ENCODE measurements at regions not wholly inside any gene's neighbourhood (a gene's known extent, or its start where the extent isn't known, plus 50 kb on each side); places are given as distances from the start of the nearest gene placed in this dataset.

DNA sequence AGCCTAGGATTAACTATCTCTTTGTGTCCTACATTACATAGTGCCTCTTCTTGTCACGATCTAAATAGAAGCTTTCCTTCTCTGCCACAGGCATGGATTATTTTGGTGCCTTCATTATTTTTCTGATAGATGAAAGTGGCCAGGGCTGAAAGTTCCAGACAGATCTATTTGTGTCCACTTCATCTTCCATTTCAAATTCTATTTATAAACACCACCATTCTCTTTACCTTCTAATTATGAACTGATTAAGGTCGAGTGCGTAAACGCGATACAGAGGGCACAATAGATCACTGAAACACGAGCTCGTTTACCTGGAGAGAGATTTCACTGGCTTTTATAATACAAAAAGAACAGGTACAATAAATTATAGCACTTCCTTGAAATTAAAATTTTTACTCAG lies 105.0 kb downstream of the EDEM1 start:
- Histone ChIP-seq H3K27me3 (ENCODE audit: control insufficient read depth, insufficient read depth, low read length) (no peaks in the 10 kb centered on the region), H3K9ac (ENCODE audit: low read depth, low read length) (no peak overlapping the region), H3K9me3 (ENCODE audit: control insufficient read depth, insufficient read depth, low read length) (0 out of 2 replicates have a peak, but pooled peaks cover 5% of the 10 kb centered on the region), H3K27ac (ENCODE audit: low read depth, low read length) (no peak overlapping the region), H3K4me3 (ENCODE audit: low read depth, low read length) (no peak overlapping the region), H3K4me1 (ENCODE audit: control insufficient read depth, insufficient read depth, low read length) (peaks cover 4% of the 10 kb centered on the region; the same call in 1 of the 2 replicates), H3K36me3 (ENCODE audit: control insufficient read depth, insufficient read depth, low read length) (no peaks in the 10 kb centered on the region)

DNA sequence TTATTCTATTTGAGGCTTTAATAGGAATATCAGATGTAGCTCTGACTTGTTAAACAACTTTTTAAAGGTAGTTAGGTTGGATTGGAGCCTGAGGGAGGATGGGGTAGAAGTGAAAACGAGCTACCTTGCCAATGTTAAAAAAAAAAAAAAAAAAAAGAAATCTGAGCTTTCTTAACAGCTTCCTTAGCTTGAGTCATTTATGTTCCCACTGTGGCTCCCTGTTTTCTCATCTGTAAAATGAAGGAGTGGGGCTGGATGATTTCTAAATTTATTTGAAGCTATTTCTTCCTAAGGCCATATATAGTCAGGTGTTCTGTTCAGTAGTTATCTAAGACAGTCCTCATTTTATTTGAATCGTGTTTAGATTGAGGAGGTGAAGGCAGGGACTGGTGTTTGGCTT lies 105.7 kb downstream of the EDEM1 start:
- 0 out of 2 replicates have a peak, but pooled peaks cover under 1% of the 10 kb centered on the region for H3K9me3 ChIP-seq (ENCODE audit: control insufficient read depth, insufficient read depth, low read length)
- no peaks in the 10 kb centered on the region for H3K27me3 ChIP-seq (ENCODE audit: control insufficient read depth, insufficient read depth, low read length)
- H3K4me3 ChIP-seq (ENCODE audit: low read depth, low read length): no peak overlapping the region
- H3K9ac ChIP-seq (ENCODE audit: low read depth, low read length): no peak overlapping the region
- peaks cover 4% of the 10 kb centered on the region; the same call in 1 of the 2 replicates for H3K4me1 ChIP-seq (ENCODE audit: control insufficient read depth, insufficient read depth, low read length)
- no peak overlapping the region for H3K27ac ChIP-seq (ENCODE audit: low read depth, low read length)
- no peaks in the 10 kb centered on the region for H3K36me3 ChIP-seq (ENCODE audit: control insufficient read depth, insufficient read depth, low read length)

DNA sequence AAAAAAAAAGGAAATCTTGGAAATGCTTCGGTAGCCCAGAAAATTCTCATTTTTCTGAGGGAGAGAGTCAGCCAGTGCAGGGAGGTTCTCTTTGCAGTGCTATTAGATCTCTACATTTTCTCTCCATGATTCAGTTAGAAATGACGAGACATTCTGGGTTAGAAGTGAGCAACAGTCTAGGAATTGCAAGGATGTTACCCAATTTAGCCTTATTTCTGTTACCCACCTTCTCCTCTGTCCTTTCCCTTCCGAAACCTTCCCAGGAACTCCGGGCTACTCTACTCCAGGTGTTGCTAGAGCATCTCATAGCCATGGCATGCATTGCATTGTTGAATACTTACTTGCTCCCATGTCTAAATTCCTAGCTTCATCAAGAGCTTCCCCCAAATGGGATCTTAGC lies 106.8 kb downstream of the EDEM1 start:
- Histone ChIP-seq H3K9me3 (ENCODE audit: control insufficient read depth, insufficient read depth, low read length) (no peaks in the 10 kb centered on the region), H3K4me1 (ENCODE audit: control insufficient read depth, insufficient read depth, low read length) (peaks cover 4% of the 10 kb centered on the region; the same call in 1 of the 2 replicates), H3K27ac (ENCODE audit: low read depth, low read length) (no peak overlapping the region), H3K27me3 (ENCODE audit: control insufficient read depth, insufficient read depth, low read length) (no peaks in the 10 kb centered on the region), H3K9ac (ENCODE audit: low read depth, low read length) (no peak overlapping the region), H3K4me3 (ENCODE audit: low read depth, low read length) (no peak overlapping the region), H3K36me3 (ENCODE audit: control insufficient read depth, insufficient read depth, low read length) (no peaks in the 10 kb centered on the region)

DNA sequence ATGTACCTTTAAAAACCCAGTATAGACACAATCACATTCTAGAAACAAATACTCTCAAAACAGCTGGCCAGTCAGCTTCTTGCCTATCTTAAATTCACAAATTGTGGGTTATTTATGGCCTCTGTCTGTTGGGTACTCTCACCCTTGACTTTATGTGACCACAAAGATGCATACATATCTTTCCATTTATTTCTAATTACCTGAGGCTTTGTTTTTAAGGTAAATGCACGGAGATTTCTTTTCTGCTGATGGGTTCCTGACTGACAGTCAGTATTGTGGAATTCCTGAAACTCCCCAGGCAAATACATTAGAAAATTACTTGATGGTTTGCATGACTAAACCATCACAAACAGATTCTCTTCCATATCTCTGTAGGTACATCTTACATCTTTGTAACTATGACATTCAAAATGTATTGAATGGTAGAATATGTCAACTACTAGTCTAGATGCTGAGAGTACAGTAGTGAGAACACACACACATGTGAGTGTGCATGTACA lies 107.7 kb downstream of the EDEM1 start:
- H3K4me3 ChIP-seq (ENCODE audit: low read depth, low read length): no peak overlapping the region
- no peak overlapping the region for H3K9ac ChIP-seq (ENCODE audit: low read depth, low read length)
- no peak overlapping the region for H3K27ac ChIP-seq (ENCODE audit: low read depth, low read length)
- peaks cover 4% of the 10 kb centered on the region; the same call in 1 of the 2 replicates for H3K4me1 ChIP-seq (ENCODE audit: control insufficient read depth, insufficient read depth, low read length)
- no peaks in the 10 kb centered on the region for H3K27me3 ChIP-seq (ENCODE audit: control insufficient read depth, insufficient read depth, low read length)
- no peaks in the 10 kb centered on the region for H3K36me3 ChIP-seq (ENCODE audit: control insufficient read depth, insufficient read depth, low read length)
- no peaks in the 10 kb centered on the region for H3K9me3 ChIP-seq (ENCODE audit: control insufficient read depth, insufficient read depth, low read length)

DNA sequence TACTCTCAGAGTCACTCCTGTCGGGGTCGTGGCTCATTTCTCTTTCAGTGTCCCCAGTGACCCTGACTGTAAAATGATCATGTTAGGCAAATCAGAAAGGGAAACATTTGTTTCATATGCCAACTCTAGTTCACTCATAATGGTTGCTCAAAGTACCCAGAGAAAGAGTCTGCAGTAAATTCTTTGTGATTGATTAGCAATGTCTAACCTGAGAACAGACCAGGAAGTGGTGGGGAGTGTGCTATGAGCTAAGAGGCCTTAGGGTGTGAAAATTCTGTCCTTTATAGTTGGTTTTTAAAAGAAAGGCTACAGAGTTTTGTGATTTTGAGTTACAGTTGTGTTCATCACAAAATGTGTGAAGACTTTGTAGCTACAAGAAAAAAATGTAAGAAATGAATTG lies 108.9 kb downstream of the EDEM1 start:
- Histone ChIP-seq H3K9me3 (ENCODE audit: control insufficient read depth, insufficient read depth, low read length) (no peaks in the 10 kb centered on the region), H3K36me3 (ENCODE audit: control insufficient read depth, insufficient read depth, low read length) (no peaks in the 10 kb centered on the region), H3K4me3 (ENCODE audit: low read depth, low read length) (no peak overlapping the region), H3K27me3 (ENCODE audit: control insufficient read depth, insufficient read depth, low read length) (no peaks in the 10 kb centered on the region), H3K9ac (ENCODE audit: low read depth, low read length) (no peak overlapping the region), H3K4me1 (ENCODE audit: control insufficient read depth, insufficient read depth, low read length) (peaks cover 4% of the 10 kb centered on the region; the same call in 1 of the 2 replicates), H3K27ac (ENCODE audit: low read depth, low read length) (no peak overlapping the region)

DNA sequence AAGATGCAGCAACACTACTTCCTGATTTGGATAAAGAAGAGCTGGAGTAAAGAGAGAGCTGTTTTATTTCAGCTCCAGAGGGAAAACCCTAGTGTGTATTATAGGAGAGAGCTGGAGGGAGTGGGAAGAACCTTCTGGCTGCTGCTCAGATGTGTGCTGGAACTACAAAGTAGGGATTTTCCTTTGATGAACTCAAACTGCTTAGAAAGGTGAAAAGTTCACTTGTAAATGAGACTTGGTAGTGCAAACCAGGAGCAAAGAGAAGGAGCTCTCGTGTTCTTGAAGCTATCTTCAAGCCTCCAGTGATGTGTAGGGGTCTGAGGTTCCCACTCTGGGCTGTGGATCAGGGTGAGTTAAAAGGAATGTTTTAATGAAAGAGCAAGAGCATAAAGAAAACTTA lies 110.4 kb downstream of the EDEM1 start:
- H3K9ac ChIP-seq (ENCODE audit: low read depth, low read length): no peak overlapping the region
- no peak overlapping the region for H3K4me3 ChIP-seq (ENCODE audit: low read depth, low read length)
- H3K36me3 ChIP-seq (ENCODE audit: control insufficient read depth, insufficient read depth, low read length): no peaks in the 10 kb centered on the region
- H3K9me3 ChIP-seq (ENCODE audit: control insufficient read depth, insufficient read depth, low read length): no peaks in the 10 kb centered on the region
- no peaks in the 10 kb centered on the region for H3K27me3 ChIP-seq (ENCODE audit: control insufficient read depth, insufficient read depth, low read length)
- H3K27ac ChIP-seq (ENCODE audit: low read depth, low read length): no peak overlapping the region
- H3K4me1 ChIP-seq (ENCODE audit: control insufficient read depth, insufficient read depth, low read length): peaks cover 3% of the 10 kb centered on the region; the same call in 1 of the 2 replicates

DNA sequence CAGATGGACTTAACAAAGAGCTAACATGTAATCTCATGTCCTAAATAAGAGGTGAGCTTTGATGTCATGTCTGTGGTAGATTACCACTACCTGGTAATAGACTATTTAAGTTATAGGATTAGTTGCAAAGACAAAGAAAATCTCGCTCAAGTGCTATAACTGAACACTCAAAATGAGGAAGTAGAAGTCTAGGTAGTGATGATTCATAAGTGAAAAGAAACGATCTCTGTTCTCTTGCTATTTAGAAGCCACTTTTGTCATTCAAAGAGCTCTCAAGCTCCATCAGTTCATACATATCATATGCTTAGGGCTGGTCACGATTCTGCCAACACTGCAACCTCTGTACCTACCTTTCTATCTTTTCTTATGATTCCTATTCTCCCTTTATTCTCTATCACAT lies 110.9 kb downstream of the EDEM1 start:
- Histone ChIP-seq H3K4me1 (ENCODE audit: control insufficient read depth, insufficient read depth, low read length) (no peaks in the 10 kb centered on the region), H3K36me3 (ENCODE audit: control insufficient read depth, insufficient read depth, low read length) (no peaks in the 10 kb centered on the region)

DNA sequence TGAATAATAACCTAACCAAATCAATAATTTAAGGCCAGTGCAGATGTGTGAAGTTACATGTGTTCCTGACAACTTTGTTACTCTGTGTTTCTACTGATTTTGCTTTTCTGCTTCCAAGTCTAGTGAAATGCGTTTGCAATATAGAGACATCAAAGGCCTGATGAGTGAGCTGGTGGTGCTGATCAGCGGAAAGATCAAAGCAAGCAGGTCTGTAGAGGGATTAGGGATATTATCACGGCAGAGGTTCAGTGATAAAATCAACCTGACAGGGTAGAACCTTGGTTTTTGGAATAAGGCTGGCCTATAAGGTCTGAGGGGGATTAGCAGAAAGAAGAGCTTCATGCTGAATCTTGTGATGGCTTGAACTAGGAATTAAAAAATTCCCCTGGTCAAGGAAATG lies 111.7 kb downstream of the EDEM1 start:
- no peaks in the 10 kb centered on the region for H3K36me3 ChIP-seq (ENCODE audit: control insufficient read depth, insufficient read depth, low read length)

More for the DNA sequence above, 110.9 kb downstream of the EDEM1 start:
- Histone ChIP-seq H3K9ac (ENCODE audit: low read depth, low read length) (no peak overlapping the region), H3K27ac (ENCODE audit: low read depth, low read length) (no peak overlapping the region), H3K27me3 (ENCODE audit: control insufficient read depth, insufficient read depth, low read length) (no peaks in the 10 kb centered on the region), H3K4me3 (ENCODE audit: low read depth, low read length) (no peak overlapping the region), H3K9me3 (ENCODE audit: control insufficient read depth, insufficient read depth, low read length) (no peaks in the 10 kb centered on the region)

DNA sequence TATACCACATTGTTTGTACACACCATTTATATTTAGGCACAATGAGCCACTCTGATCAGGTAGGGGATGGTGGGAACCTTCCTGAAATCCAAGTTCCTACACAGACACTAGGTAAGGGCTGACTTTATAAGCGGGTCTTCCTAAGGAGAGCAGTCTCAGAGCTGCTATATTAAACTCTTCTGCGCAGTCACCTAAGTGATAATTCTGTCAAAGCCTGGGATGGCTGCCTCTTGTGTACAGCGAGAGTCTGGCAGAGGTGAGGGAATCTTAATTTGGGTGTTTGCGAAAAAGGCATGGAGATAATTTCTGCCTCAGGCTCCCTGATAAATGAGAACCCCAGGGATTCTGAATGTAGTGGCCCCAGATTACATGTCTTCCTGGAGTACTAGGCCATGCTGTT lies 113.1 kb downstream of the EDEM1 start:
- H3K9ac ChIP-seq (ENCODE audit: low read depth, low read length): no peak overlapping the region
- no peaks in the 10 kb centered on the region for H3K27me3 ChIP-seq (ENCODE audit: control insufficient read depth, insufficient read depth, low read length)
- no peak overlapping the region for H3K4me3 ChIP-seq (ENCODE audit: low read depth, low read length)
- H3K27ac ChIP-seq (ENCODE audit: low read depth, low read length): no peak overlapping the region
- H3K36me3 ChIP-seq (ENCODE audit: control insufficient read depth, insufficient read depth, low read length): no peaks in the 10 kb centered on the region
- H3K4me1 ChIP-seq (ENCODE audit: control insufficient read depth, insufficient read depth, low read length): no peaks in the 10 kb centered on the region
- no peaks in the 10 kb centered on the region for H3K9me3 ChIP-seq (ENCODE audit: control insufficient read depth, insufficient read depth, low read length)

More for the DNA sequence above, 111.7 kb downstream of the EDEM1 start:
- Histone ChIP-seq H3K9ac (ENCODE audit: low read depth, low read length) (no peak overlapping the region), H3K4me3 (ENCODE audit: low read depth, low read length) (no peak overlapping the region), H3K27ac (ENCODE audit: low read depth, low read length) (no peak overlapping the region), H3K9me3 (ENCODE audit: control insufficient read depth, insufficient read depth, low read length) (no peaks in the 10 kb centered on the region), H3K4me1 (ENCODE audit: control insufficient read depth, insufficient read depth, low read length) (no peaks in the 10 kb centered on the region), H3K27me3 (ENCODE audit: control insufficient read depth, insufficient read depth, low read length) (no peaks in the 10 kb centered on the region)

DNA sequence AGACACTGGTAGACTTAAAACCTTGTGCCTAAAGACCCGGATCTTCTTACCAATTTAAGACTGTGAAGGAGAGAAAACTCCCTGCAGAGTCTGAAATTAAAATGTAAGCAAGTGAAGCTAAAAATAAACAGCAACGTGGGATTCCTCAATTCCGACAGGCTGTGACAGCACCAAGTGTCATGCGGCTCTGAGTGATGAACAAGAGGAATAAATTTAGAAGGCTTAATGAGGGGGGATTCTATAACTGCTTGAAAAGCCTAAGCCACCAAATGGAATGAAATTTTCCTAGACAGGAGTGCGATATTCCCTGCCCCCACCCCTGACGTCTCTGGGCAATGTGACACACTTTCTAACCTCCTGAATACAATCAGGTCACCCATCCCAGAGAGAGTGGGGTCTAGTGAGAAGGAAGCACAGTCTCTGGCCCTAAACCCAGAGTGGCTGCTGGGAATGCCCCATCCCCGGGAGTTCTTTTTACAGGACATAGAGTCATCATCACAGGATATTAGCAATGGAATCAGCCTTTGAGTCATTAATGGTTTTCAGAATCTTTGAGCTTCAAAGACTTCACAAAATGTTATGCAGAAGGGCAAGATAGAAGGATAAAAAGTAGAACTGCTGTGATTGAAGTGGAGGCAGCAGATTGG lies 114.3 kb downstream of the EDEM1 start:
- Histone ChIP-seq H3K4me1 (ENCODE audit: control insufficient read depth, insufficient read depth, low read length) (no peaks in the 10 kb centered on the region), H3K9me3 (ENCODE audit: control insufficient read depth, insufficient read depth, low read length) (no peaks in the 10 kb centered on the region), H3K27me3 (ENCODE audit: control insufficient read depth, insufficient read depth, low read length) (no peaks in the 10 kb centered on the region), H3K36me3 (ENCODE audit: control insufficient read depth, insufficient read depth, low read length) (no peaks in the 10 kb centered on the region), H3K9ac (ENCODE audit: low read depth, low read length) (no peak overlapping the region), H3K27ac (ENCODE audit: low read depth, low read length) (no peak overlapping the region), H3K4me3 (ENCODE audit: low read depth, low read length) (no peak overlapping the region)

DNA sequence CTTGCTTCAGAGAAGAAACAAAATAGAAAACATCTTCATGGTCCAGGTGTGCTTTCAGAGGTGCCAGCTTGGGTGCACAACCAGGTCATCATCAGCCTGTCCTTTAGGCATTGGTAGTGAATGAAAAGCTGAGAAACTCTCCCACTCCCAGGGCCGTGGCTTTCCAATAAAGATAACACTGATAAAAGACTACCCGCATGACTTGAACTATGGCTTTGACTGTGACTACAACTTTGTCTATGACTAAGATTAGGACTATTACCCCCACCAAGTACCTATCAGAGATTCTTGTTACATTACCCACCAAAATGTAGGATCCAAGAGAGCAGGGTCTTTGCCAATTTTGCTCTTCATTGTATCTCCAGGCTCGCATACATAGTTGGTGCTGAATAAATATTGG lies 115.2 kb downstream of the EDEM1 start:
- Histone ChIP-seq H3K27ac (ENCODE audit: low read depth, low read length) (no peak overlapping the region), H3K9me3 (ENCODE audit: control insufficient read depth, insufficient read depth, low read length) (no peaks in the 10 kb centered on the region), H3K4me1 (ENCODE audit: control insufficient read depth, insufficient read depth, low read length) (no peaks in the 10 kb centered on the region), H3K36me3 (ENCODE audit: control insufficient read depth, insufficient read depth, low read length) (no peaks in the 10 kb centered on the region), H3K4me3 (ENCODE audit: low read depth, low read length) (no peak overlapping the region), H3K27me3 (ENCODE audit: control insufficient read depth, insufficient read depth, low read length) (no peaks in the 10 kb centered on the region), H3K9ac (ENCODE audit: low read depth, low read length) (no peak overlapping the region)

Data from HUES48 (cell line).